ENCODE measurements at regions not wholly inside any gene's neighbourhood (a gene's known extent, or its start where the extent isn't known, plus 50 kb on each side); places are given as distances from the start of the nearest gene placed in this dataset.

GRCh38 chr12:91974541-91975085 is 171.0 kb downstream of the BTG1 start:
- no peak for TF ChIP-seq CTCF (IDR thresholded peaks at IDR 0.05)

- no peak for TF ChIP-seq CTCF (IDR thresholded peaks at IDR 0.05)
Measured at GRCh38 chr12:91973813-91974212, 171.8 kb downstream of the BTG1 start.

GRCh38 chr12:91972896-91973295 is 172.8 kb downstream of the BTG1 start:
- no peak for TF ChIP-seq CTCF (IDR thresholded peaks at IDR 0.05)

GRCh38 chr12:91968777-91969171 is 176.9 kb downstream of the BTG1 start:
- no peak for TF ChIP-seq CTCF (IDR thresholded peaks at IDR 0.05)

GRCh38 chr12:91968076-91968776 is 177.4 kb downstream of the BTG1 start:
- TF ChIP-seq CTCF (IDR thresholded peaks at IDR 0.05), result no peak

- no peak for TF ChIP-seq CTCF (IDR thresholded peaks at IDR 0.05)
Measured at GRCh38 chr12:91967590-91967989, 178.1 kb downstream of the BTG1 start.

- no peak for TF ChIP-seq CTCF (IDR thresholded peaks at IDR 0.05)
Measured at GRCh38 chr12:91965781-91966180, 179.9 kb downstream of the BTG1 start.
